NT2/D1 (cell line): ENCODE measurements at regions not wholly inside any gene's neighbourhood (a gene's known extent, or its start where the extent isn't known, plus 50 kb on each side); places are given as distances from the start of the nearest gene placed in this dataset.

ENCODE experiments used
- DNase-seq: peaks from one replicate; pipeline ENCODE4 v3.0.0-alpha.2; 2011; ENCODE audit warnings: low read depth, low spot score
- H3K27me3 ChIP-seq: 2 replicates; pipeline ENCODE4 v1.6.0; 2011; ENCODE audit warnings: mild to moderate bottlenecking; ENCODE audit not compliant: insufficient read length, insufficient read depth
- H3K36me3 ChIP-seq: 2 replicates; pipeline ENCODE4 v1.6.1; 2011; ENCODE audit warnings: mild to moderate bottlenecking, low read length, mixed read lengths; ENCODE audit not compliant: insufficient read depth, insufficient read length
- H3K4me1 ChIP-seq: 2 replicates; pipeline ENCODE4 v1.5.1; 2011; ENCODE audit not compliant: insufficient read depth, insufficient read length
- H3K4me3 ChIP-seq: 2 replicates; pipeline ENCODE4 v1.5.1; 2011; ENCODE audit warnings: low read depth; ENCODE audit not compliant: insufficient read length
- H3K9ac ChIP-seq: 2 replicates; pipeline ENCODE4 v1.6.0; 2011; ENCODE audit warnings: low read depth; ENCODE audit not compliant: insufficient read length
- H3K9me3 ChIP-seq: 2 replicates; pipeline ENCODE4 v1.5.1; 2011; ENCODE audit warnings: mild to moderate bottlenecking, low read length; ENCODE audit not compliant: insufficient read depth
- SUZ12 ChIP-seq: IDR thresholded peaks from 2 replicates; pipeline ENCODE4 v1.6.1; 2011; ENCODE audit not compliant: insufficient read length, insufficient read depth; ENCODE audit errors: extremely low read depth
- YY1 ChIP-seq: IDR thresholded peaks from 2 replicates; pipeline ENCODE4 v1.6.1; 2011; ENCODE audit not compliant: insufficient read length, insufficient read depth
- ZNF274 ChIP-seq: IDR thresholded peaks from 2 replicates; pipeline ENCODE4 v1.6.1; 2011; ENCODE audit warnings: mild to moderate bottlenecking, low read depth, low read length

- no peak overlapping the region for H3K9ac ChIP-seq
Measured at GRCh38 chr4:15232366-15233263, 195.2 kb upstream of the C1QTNF7 start.

GRCh38 chr4:15233264-15233597 lies 194.6 kb upstream of the C1QTNF7 start:
- TF ChIP-seq ZNF274: no peak
- no peaks in the 10 kb centered on the region for H3K4me1 ChIP-seq
- no peaks in the 10 kb centered on the region for H3K9me3 ChIP-seq
- no peaks in the 10 kb centered on the region for H3K36me3 ChIP-seq
- H3K9ac ChIP-seq: no peak overlapping the region
- no peak overlapping the region for H3K4me3 ChIP-seq
- no peak for DNase-seq
- no peaks in the 10 kb centered on the region for H3K27me3 ChIP-seq

More at GRCh38 chr4:15232366-15233263, 195.2 kb upstream of the C1QTNF7 start:
- Histone ChIP-seq H3K4me1 (no peaks in the 10 kb centered on the region), H3K9me3 (no peaks in the 10 kb centered on the region), H3K4me3 (no peak overlapping the region), H3K27me3 (no peaks in the 10 kb centered on the region), H3K36me3 (no peaks in the 10 kb centered on the region)
- no peak for DNase-seq
- no peak for TF ChIP-seq YY1
- TF ChIP-seq ZNF274: no peak
- TF ChIP-seq SUZ12: no peak

- no peak overlapping the region for H3K4me3 ChIP-seq
- no peak for DNase-seq
Measured at GRCh38 chr4:15233626-15234025, 194.2 kb upstream of the C1QTNF7 start.

GRCh38 chr4:15234116-15234855 lies 193.5 kb upstream of the C1QTNF7 start:
- Histone ChIP-seq H3K4me3 (no peak overlapping the region), H3K27me3 (no peaks in the 10 kb centered on the region), H3K9ac (no peak overlapping the region), H3K4me1 (no peaks in the 10 kb centered on the region), H3K9me3 (no peaks in the 10 kb centered on the region), H3K36me3 (no peaks in the 10 kb centered on the region)
- DNase-seq: no peak
- TF ChIP-seq ZNF274 (no peak), YY1 (no peak), SUZ12 (no peak)

More at GRCh38 chr4:15233626-15234025, 194.2 kb upstream of the C1QTNF7 start:
- H3K9ac ChIP-seq: no peak overlapping the region
- no peaks in the 10 kb centered on the region for H3K4me1 ChIP-seq
- no peaks in the 10 kb centered on the region for H3K36me3 ChIP-seq
- no peaks in the 10 kb centered on the region for H3K27me3 ChIP-seq
- no peaks in the 10 kb centered on the region for H3K9me3 ChIP-seq
- TF ChIP-seq ZNF274: no peak
- no peak for TF ChIP-seq YY1

- Histone ChIP-seq H3K4me3 (no peak overlapping the region), H3K4me1 (no peaks in the 10 kb centered on the region), H3K9me3 (no peaks in the 10 kb centered on the region), H3K27me3 (no peaks in the 10 kb centered on the region), H3K36me3 (no peaks in the 10 kb centered on the region), H3K9ac (no peak overlapping the region)
- DNase-seq: no peak
- TF ChIP-seq ZNF274 (no peak), YY1 (no peak), SUZ12 (no peak)
Measured at GRCh38 chr4:15234856-15235126, 193.0 kb upstream of the C1QTNF7 start.

GRCh38 chr4:15235135-15235534 lies 192.7 kb upstream of the C1QTNF7 start:
- Histone ChIP-seq H3K4me1 (no peaks in the 10 kb centered on the region), H3K4me3 (no peak overlapping the region), H3K9me3 (no peaks in the 10 kb centered on the region), H3K9ac (no peak overlapping the region), H3K27me3 (no peaks in the 10 kb centered on the region), H3K36me3 (no peaks in the 10 kb centered on the region)
- no peak for DNase-seq
- TF ChIP-seq ZNF274: no peak
- no peak for TF ChIP-seq YY1
- no peak for TF ChIP-seq SUZ12

GRCh38 chr4:15237648-15238230 lies 190.1 kb upstream of the C1QTNF7 start:
- TF ChIP-seq YY1 (no peak), ZNF274 (no peak), SUZ12 (no peak)
- H3K36me3 ChIP-seq: no peaks in the 10 kb centered on the region
- no peak overlapping the region for H3K9ac ChIP-seq
- no peaks in the 10 kb centered on the region for H3K4me1 ChIP-seq
- no peak overlapping the region for H3K4me3 ChIP-seq
- DNase-seq: no peak
- H3K27me3 ChIP-seq: no peaks in the 10 kb centered on the region
- no peaks in the 10 kb centered on the region for H3K9me3 ChIP-seq
